Spleen (tissue), 7 donors: ENCODE measurements at regions not wholly inside any gene's neighbourhood (a gene's known extent, or its start where the extent isn't known, plus 50 kb on each side); places are given as distances from the start of the nearest gene placed in this dataset.

Experiments
- CTCF ChIP-seq, 11 experiments: fragments of 200-600 bp in 7 of 11; fragments of 450-650 bp in 4 of 11; sonication (generic) in 4 of 11; IDR thresholded peaks in 8 of 11; conservative IDR thresholded peaks in 3 of 11; 1 replicate in 7 of 11; 2 replicates in 4 of 11; pipeline versions ENCODE4 v1.4.0 to v1.8.0; 2016 to 2021; ENCODE audit warnings: antibody characterized with exemption in 11 of 11, inconsistent platforms in 4 of 11, mild to moderate bottlenecking in 1 of 11
- POLR2A ChIP-seq, 3 donors: fragments of 450-650 bp; IDR thresholded peaks; one replicate each; pipeline ENCODE4 v1.5.1; 2017; ENCODE audit warnings: antibody characterized with exemption in 3 of 3, mild to moderate bottlenecking in 1 of 3
- POLR2AphosphoS5 ChIP-seq, 3 donors: sonication (generic); formaldehyde crosslinking; IDR thresholded peaks; one replicate each; pipeline ENCODE4 v1.5.1; 2017; ENCODE audit warnings: antibody characterized with exemption in 3 of 3
- donor health status: DM: no; HTN: no; CAD: no; lungs with moderate emphysema.
- donor health status: DM: no; HTN: no; CAD: no.
- donor health status: DM: no; HTN: no; CAD: no.

- TF ChIP-seq POLR2A (IDR thresholded peaks at IDR 0.05), result no peak
- no peak for TF ChIP-seq CTCF (IDR thresholded peaks at IDR 0.05 in 8 of 11, conservative IDR thresholded peaks at IDR 0.05 in 3 of 11)
- TF ChIP-seq POLR2AphosphoS5 (IDR thresholded peaks at IDR 0.05), result no peak
Measured at GRCh38 chr5:157914151-157914788, 55.3 kb upstream of the CLINT1 start.
